SK-N-SH treated with all-trans-retinoic acid at 6 μM for 48 hours (cell line): ENCODE measurements at regions not wholly inside any gene's neighbourhood (a gene's known extent, or its start where the extent isn't known, plus 50 kb on each side); places are given as distances from the start of the nearest gene placed in this dataset.

Experiments
- ARNTL ChIP-seq: fragments of 450-650 bp; formaldehyde crosslinking; IDR thresholded peaks from 2 replicates; pipeline ENCODE4 v1.5.0; 2020; ENCODE audit warnings: low read depth, mild to moderate bottlenecking, moderate library complexity, borderline replicate concordance
- CREB5 ChIP-seq: fragments of 250-450 bp; sonication (Bioruptor Pico); IDR thresholded peaks from 2 replicates; pipeline ENCODE4 v1.5.1; 2020; ENCODE audit warnings: low read depth, mild to moderate bottlenecking, moderate library complexity
- ESRRG ChIP-seq: fragments of 250-450 bp; sonication (Bioruptor Pico); IDR thresholded peaks from 2 replicates; pipeline ENCODE4 v1.6.1; 2021; ENCODE audit warnings: mild to moderate bottlenecking
- ISL1 ChIP-seq: fragments of 250-450 bp; sonication (Bioruptor Pico); IDR thresholded peaks from 2 replicates; pipeline ENCODE4 v2.1.2; 2022; ENCODE audit warnings: mild to moderate bottlenecking, moderate library complexity
- OSR1 ChIP-seq: fragments of 250-450 bp; sonication (Bioruptor Pico); IDR thresholded peaks from 2 replicates; pipeline ENCODE4 v1.8.0; 2022; ENCODE audit warnings: moderate library complexity, mild to moderate bottlenecking, inconsistent platforms
- PPARA ChIP-seq: fragments of 250-450 bp; sonication (Bioruptor Pico); IDR thresholded peaks from 2 replicates; pipeline ENCODE4 v1.5.0; 2020; ENCODE audit warnings: mild to moderate bottlenecking, borderline replicate concordance
- RARB ChIP-seq: fragments of 250-450 bp; sonication (Bioruptor Pico); IDR thresholded peaks from 2 replicates; pipeline ENCODE4 v1.8.0; 2021; ENCODE audit warnings: mild to moderate bottlenecking, moderate library complexity
- SNAI2 ChIP-seq: fragments of 250-450 bp; sonication (Bioruptor Pico); IDR thresholded peaks from 2 replicates; pipeline ENCODE4 v1.5.0; 2020; ENCODE audit warnings: mild to moderate bottlenecking, moderate library complexity
- TCF4 ChIP-seq: fragments of 250-450 bp; sonication (Bioruptor Pico); IDR thresholded peaks from 2 replicates; pipeline ENCODE4 v1.8.0; 2021; ENCODE audit warnings: mild to moderate bottlenecking, moderate library complexity, borderline replicate concordance
- ZFP30 ChIP-seq: fragments of 450-650 bp; formaldehyde crosslinking; IDR thresholded peaks from 2 replicates; pipeline ENCODE4 v1.5.0; 2022; ENCODE audit warnings: mild to moderate bottlenecking, moderate library complexity
- ZNF70 ChIP-seq: fragments of 450-650 bp; formaldehyde crosslinking; IDR thresholded peaks from 2 replicates; pipeline ENCODE4 v1.5.0; 2020; ENCODE audit warnings: mild to moderate bottlenecking, moderate library complexity
- ZNF8 ChIP-seq: fragments of 450-650 bp; formaldehyde crosslinking; IDR thresholded peaks from 2 replicates; pipeline ENCODE4 v1.5.0; 2020; ENCODE audit warnings: mild to moderate bottlenecking, moderate library complexity
- TF ChIP-seq, protein P1 (sequence below): fragments of 250-450 bp; sonication (Bioruptor Pico); IDR thresholded peaks from 2 replicates; pipeline ENCODE4 v1.8.0; 2020; ENCODE audit warnings: mild to moderate bottlenecking, moderate library complexity, borderline replicate concordance

DNA sequence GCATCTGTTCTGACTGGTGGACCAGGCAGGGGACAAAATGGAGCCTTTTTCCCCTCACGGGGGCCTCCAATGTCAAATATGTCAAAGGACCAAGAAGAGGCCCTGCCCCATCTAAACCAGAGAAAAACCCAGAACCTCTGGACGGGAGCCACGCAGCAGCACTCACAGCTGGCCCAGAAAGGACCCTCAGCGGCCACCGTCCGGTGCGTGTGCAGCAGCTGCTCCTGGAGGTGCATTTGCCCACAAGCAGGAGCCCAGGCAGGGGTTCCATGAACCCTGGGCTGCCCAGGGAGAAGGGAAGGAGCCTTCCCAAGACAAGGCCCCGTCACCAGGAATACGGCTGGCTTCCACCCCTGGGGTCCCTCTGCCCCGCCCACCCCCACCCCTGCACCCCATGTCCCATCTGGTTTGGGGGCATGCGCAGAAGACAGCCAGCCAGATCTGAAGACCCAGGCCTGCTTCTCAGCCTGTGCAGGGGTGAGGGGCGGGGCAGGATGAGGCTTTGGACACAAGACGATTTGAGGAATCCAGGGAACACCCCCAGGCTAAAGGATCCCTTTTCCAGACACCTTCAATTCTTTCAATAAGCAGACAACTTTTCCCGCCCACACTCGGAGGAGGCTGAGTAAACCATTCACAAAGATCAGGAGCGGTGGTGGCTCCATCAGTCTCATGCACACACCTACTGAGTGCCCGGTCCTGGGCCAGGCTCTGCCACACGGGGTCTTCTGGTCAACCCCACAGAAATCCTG is 423.1 kb downstream of the SHANK2 start:
- TF ChIP-seq OSR1 (CRISPR knock-in tag) = no peak
- TF ChIP-seq TCF4 (CRISPR knock-in tag) = no peak
- TF ChIP-seq ESRRG = no peak
- TF ChIP-seq ZNF70 = no peak
- TF ChIP-seq, protein P1, sequence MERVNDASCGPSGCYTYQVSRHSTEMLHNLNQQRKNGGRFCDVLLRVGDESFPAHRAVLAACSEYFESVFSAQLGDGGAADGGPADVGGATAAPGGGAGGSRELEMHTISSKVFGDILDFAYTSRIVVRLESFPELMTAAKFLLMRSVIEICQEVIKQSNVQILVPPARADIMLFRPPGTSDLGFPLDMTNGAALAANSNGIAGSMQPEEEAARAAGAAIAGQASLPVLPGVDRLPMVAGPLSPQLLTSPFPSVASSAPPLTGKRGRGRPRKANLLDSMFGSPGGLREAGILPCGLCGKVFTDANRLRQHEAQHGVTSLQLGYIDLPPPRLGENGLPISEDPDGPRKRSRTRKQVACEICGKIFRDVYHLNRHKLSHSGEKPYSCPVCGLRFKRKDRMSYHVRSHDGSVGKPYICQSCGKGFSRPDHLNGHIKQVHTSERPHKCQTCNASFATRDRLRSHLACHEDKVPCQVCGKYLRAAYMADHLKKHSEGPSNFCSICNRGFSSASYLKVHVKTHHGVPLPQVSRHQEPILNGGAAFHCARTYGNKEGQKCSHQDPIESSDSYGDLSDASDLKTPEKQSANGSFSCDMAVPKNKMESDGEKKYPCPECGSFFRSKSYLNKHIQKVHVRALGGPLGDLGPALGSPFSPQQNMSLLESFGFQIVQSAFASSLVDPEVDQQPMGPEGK (CRISPR knock-in tag) = no peak
- TF ChIP-seq ISL1 (CRISPR knock-in tag) = no peak
- TF ChIP-seq PPARA (CRISPR knock-in tag) = no peak
- TF ChIP-seq RARB = no peak
- TF ChIP-seq SNAI2 (CRISPR knock-in tag) = no peak
- TF ChIP-seq ZFP30 (CRISPR knock-in tag) = no peak
- no peak for TF ChIP-seq ARNTL (CRISPR knock-in tag)
- no peak for TF ChIP-seq ZNF8 (CRISPR knock-in tag)
- no peak for TF ChIP-seq CREB5 (CRISPR knock-in tag)
